ENCODE measurements at regions not wholly inside any gene's neighbourhood (a gene's known extent, or its start where the extent isn't known, plus 50 kb on each side); places are given as distances from the start of the nearest gene placed in this dataset.

GRCh38 chr4:114535725-114536124 is 62.9 kb upstream of the UGT8 start:
- Mint-ChIP-seq H3K27ac (no peak overlapping the region), H3K4me1 (no peaks in the 10 kb centered on the region), H3K9me3 (no peaks in the 10 kb centered on the region), H3K36me3 (no peaks in the 10 kb centered on the region), H3K4me3 (no peak overlapping the region)
- DNase-seq (ENCODE audit: low spot score in 2 of 2): no peak
- no peak for ATAC-seq

- Mint-ChIP-seq H3K27ac (no peak overlapping the region), H3K9me3 (no peaks in the 10 kb centered on the region), H3K36me3 (no peaks in the 10 kb centered on the region), H3K4me3 (no peak overlapping the region), H3K4me1 (no peaks in the 10 kb centered on the region)
- DNase-seq (ENCODE audit: low spot score in 2 of 2): no peak
- ATAC-seq: peak; percentile 8
Observed at GRCh38 chr4:114537352-114537751, 61.3 kb upstream of the UGT8 start.

- Mint-ChIP-seq H3K4me1 (no peaks in the 10 kb centered on the region), H3K36me3 (no peaks in the 10 kb centered on the region), H3K9me3 (no peaks in the 10 kb centered on the region), H3K4me3 (no peak overlapping the region), H3K27ac (no peak overlapping the region)
- no peak for DNase-seq (ENCODE audit: low spot score in 2 of 2)
- peak; percentile 64 for ATAC-seq
Observed at GRCh38 chr4:114538012-114538617, 60.5 kb upstream of the UGT8 start.

- no peaks in the 10 kb centered on the region for H3K36me3 Mint-ChIP-seq
- ATAC-seq (no peak), DNase-seq (ENCODE audit: low spot score in 2 of 2) (no peak)
- H3K4me3 Mint-ChIP-seq: no peak overlapping the region
- no peaks in the 10 kb centered on the region for H3K9me3 Mint-ChIP-seq
- no peak overlapping the region for H3K27ac Mint-ChIP-seq
- H3K4me1 Mint-ChIP-seq: no peaks in the 10 kb centered on the region
Observed at GRCh38 chr4:114539985-114540384, 58.6 kb upstream of the UGT8 start.

- Mint-ChIP-seq H3K36me3 (no peaks in the 10 kb centered on the region), H3K9me3 (peaks cover 3% of the 10 kb centered on the region), H3K4me3 (no peak overlapping the region), H3K4me1 (no peaks in the 10 kb centered on the region), H3K27ac (no peak overlapping the region)
- peak; percentile 39 for ATAC-seq
- no peak for DNase-seq (ENCODE audit: low spot score in 2 of 2)
Observed at GRCh38 chr4:114547340-114548134, 51.1 kb upstream of the UGT8 start.
